IPS-NIHi11 (cell line): ENCODE measurements at regions not wholly inside any gene's neighbourhood (a gene's known extent, or its start where the extent isn't known, plus 50 kb on each side); places are given as distances from the start of the nearest gene placed in this dataset.
A peak's percentile ranks its signal among the peaks of the same experiment; 100 is the strongest.
"Not testable (repeated sequence)": the region's sequence is repeated elsewhere in the genome, so short reads cannot be mapped to it uniquely, and the experiment has no call there.

Experiments
- DNase-seq: peaks from one replicate; pipeline ENCODE4 v3.0.0; 2012; ENCODE audit warnings: mixed read lengths, low spot score

GRCh38 chr4:170794525-170794924, 704.8 kb upstream of the AADAT start:
- no peak for DNase-seq

GRCh38 chr4:170788540-170789051, 698.8 kb upstream of the AADAT start:
- not testable (repeated sequence) for DNase-seq

DNA sequence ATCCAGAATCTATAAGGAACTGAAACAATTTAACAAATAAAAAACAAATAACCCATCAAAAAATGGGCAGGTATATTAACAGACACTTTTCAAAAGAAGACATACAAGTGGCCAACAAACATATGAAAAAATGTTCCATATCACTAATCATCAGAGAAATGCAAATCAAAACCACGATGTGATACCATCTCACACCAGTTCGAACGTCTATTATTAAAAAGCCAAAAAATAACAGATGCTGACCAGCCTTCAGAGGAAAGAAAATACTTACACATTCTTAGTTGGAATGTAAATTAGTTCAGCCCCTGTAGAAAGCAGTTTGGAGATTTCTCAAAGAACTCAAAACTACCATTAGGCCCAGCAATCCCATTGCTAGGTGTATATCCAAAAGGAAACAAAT, 687.9 kb upstream of the AADAT start:
- no peak for DNase-seq

DNA sequence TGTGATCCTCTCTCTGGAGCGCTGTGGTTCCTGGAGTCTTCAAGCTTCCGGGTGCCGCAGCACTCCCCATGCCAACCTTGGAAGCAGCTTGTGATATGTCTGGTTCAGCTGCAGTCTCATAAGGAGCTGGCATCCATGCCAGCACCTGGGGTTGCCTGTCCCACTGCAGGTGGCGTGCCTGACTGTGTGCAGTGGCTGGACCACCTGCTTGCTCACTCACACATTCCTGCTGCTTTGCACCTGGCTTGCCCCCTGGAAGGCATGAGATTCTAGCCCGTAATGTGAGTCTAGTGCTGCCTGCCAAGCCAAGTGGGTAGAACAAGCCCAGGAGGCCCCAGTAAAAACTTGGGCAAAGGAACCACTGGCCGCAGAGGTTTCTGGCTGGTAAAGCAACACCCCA, 687.2 kb upstream of the AADAT start:
- peak; percentile 6 for DNase-seq

DNA sequence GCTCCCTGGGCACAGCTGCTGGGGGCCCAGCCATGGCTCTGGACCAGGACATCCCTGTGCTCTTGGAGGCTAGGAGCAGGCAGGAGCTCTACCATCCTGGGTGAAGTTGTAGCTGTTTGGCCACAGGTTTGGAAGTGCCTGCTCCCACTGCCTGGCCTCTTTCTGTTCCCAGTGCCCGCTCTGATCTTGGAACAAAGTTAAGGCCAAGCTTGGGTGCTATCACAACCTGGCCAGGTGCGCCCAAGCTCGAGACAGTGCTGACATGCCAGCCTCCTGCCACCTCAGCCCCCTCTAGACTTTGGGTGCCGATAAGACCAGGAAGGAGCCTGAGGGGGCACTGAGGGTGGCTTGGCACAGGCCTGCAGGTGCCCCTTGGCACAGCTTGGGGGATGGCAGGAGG, 686.1 kb upstream of the AADAT start:
- no peak for DNase-seq

DNA sequence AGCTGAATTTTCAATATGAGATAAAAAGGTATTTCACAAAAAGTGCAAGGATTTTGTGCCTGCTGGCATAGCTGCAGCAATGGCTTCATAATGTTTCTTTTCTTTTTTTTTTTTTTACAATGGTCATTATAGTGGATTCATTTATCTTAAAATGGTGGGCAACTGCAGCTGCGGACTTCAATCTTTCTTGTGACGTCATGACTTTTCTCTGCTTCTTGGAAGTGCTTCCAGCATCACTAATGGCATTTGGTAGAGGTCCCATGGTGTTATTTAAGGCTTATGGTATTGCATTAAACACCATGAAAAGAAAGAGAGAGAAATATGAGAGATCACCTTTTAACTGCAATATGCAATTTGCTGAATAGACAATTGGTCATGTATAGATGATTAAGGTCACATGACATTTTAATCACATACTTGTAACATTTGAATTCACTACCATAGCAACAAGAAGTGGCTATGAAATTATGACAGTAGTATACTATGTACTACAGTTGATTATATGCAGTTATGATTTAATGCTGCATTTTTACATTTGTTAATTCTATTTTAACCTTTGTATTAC, 684.0 kb upstream of the AADAT start:
- no peak for DNase-seq

GRCh38 chr4:170772429-170772828, 682.7 kb upstream of the AADAT start:
- DNase-seq, result no peak

DNA sequence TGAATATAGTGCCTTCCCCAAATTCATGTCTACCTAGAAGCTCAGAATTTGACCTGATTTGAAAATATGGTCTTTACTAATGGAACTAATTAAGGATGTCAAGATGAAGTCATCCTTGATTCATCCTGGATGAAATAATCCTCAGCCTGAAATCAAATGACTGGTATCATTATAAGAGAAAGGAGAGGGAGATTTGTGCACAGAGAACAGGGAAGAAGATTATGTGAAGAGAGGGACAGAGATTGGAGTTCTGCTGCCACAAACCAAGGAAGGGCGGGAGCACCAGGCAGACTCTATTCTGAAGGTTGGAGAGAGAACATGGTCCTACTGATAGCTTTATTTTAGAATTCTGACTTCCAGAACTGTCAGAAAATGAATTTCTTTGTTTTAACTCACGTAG, 680.9 kb upstream of the AADAT start:
- DNase-seq, result no peak

DNA sequence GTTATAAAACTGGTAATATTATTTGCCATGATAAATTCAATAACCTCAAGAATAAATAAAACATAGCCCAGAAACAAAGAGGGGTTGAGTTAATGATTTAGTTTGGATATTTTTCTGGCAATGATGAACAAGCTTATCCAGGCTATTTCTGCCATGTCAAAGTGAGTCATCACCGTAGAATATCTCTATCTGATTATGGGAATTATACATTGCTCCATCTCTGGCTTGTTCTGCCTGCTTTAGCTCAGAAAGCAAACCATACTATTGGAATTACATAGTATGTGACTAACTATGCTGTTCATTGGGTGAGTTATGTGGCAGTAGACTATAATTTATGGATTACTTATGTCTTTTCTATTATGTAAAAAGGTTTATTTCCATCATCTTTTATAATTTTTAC, 680.1 kb upstream of the AADAT start:
- no peak for DNase-seq

GRCh38 chr4:170758988-170759387, 669.2 kb upstream of the AADAT start:
- no peak for DNase-seq

DNA sequence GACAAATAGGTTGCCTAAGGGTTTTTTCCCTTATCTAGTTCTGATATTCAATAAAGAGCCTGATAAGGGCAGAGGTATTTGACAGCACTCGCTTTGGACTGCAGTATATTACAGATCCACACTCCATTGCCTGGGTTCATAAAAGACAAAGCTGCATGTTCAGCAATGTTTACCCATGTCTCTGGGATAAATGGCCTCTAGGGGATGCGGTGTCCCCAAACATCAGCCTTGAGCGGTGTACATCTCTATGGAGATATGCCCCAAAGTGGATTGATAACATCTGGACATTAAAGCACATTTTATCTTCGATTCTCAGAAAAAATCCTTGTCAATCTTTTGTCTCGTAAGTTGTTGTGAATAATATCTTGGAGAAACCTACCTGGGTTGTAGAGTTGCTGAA, 660.8 kb upstream of the AADAT start:
- DNase-seq, result no peak

- no peak for DNase-seq
These were observed 659.2 kb upstream of the AADAT start for GRCh38 chr4:170748975-170749374.

DNA sequence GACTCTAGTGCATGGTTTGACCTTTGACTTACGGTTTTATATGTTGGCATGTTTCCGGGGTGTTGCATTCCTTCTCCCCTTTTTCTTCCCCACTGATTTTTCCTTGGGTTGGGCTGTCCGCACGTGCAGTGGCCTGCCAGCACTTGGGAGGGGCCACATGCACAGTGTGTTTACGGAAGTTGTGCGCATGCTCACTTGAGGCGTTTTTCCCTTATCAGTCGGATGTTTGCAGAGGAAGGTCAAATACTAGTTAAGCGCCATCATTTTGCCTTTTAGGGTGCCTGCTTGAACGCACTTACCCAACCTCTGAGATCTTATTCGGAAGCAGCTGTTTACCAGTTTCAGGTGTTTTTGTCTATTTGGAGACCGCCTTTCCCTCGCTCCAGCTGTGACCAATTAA, 653.9 kb upstream of the AADAT start:
- DNase-seq, result no peak

DNA sequence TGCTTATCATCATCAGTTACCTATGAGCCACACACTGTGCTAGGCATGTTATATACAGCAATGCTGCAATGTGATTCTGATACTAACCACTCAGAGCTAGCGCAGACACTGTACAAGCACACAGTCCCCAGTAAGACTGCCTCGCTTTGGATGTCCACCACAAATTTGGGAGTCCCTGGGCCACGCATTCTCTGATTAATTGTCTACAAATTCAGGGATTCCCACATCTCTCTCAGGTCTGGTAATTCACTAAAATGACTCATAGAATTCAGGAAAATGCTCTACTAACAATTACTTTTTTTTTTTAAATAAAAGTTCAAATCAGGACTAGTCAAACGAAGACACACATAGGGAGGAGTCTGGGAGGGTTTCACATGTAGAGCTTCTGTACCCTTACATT, 652.1 kb upstream of the AADAT start:
- DNase-seq, result no peak

GRCh38 chr4:170736710-170737109, 647.0 kb upstream of the AADAT start:
- DNase-seq, result no peak

GRCh38 chr4:170729897-170730296, 640.1 kb upstream of the AADAT start:
- DNase-seq, result no peak

- DNase-seq, result no peak
These were observed 639.5 kb upstream of the AADAT start for GRCh38 chr4:170729236-170729635.

DNA sequence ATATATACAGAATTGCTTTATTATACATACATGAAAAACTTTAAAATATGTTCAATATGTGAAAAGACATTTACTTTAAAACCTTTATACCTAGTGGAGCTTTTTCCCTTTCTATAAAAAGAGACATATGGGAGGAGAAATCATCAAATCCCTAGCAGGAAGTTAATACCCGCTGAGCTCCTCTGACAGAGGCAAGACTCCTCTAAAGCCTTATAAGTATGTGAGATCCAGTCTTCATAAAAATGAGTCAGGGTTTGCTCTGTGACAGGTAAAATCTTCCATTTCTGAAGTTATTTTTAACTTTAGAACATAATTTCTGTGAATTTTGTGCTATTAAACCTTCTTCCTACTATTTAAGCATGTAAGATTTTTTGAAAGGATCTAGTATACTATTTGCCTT, 634.4 kb upstream of the AADAT start:
- DNase-seq, result no peak

GRCh38 chr4:170723171-170723570, 633.4 kb upstream of the AADAT start:
- no peak for DNase-seq

GRCh38 chr4:170721812-170722373, 632.1 kb upstream of the AADAT start:
- DNase-seq, result no peak

DNA sequence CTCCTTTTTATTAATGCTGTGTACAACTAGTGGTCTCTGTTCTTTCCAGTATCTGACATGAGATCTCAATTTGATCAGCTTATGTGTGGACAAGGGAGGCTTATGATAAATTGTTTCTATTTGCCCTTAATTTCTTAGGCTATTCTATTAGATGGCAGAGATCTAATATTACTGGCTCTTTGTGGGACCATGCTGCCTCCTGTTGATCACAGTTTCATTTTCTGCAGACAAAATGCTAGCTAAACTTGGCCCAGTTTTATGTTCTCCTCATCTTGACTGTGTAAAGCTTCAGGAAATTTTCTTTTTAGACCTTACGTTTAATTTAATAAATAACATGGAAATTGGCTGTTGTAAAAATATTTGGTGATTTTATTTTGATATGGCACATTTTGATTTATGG, 627.1 kb upstream of the AADAT start:
- DNase-seq, result no peak

GRCh38 chr4:170705907-170706306, 616.2 kb upstream of the AADAT start:
- no peak for DNase-seq

DNA sequence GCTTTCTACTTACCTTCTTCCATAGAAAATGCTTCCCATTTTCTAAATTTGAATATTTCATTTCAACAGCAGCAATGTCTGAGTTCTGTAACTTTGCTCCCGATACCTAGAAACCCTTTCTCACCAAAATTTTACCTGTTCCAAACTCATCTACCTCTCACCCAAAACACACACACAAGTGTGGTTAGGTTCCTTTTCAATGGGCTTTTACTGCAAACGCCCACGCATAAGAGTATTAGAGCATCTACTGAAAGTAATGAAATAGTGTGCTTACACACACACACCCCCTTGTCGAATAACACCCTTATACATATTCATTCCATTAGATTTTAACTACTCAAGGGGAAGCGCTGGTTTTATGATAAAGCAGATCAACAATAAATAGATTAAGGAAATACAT, 610.3 kb upstream of the AADAT start:
- no peak for DNase-seq

GRCh38 chr4:170698334-170698733, 608.6 kb upstream of the AADAT start:
- DNase-seq, result no peak
